ENCODE measurements at regions not wholly inside any gene's neighbourhood (a gene's known extent, or its start where the extent isn't known, plus 50 kb on each side); places are given as distances from the start of the nearest gene placed in this dataset.

GRCh38 chr13:104491916-104492315, 1425.7 kb upstream of the SLC10A2 start:
- TF ChIP-seq YY1 (IDR thresholded peaks at IDR 0.05; ENCODE audit: insufficient read depth, insufficient read length) (no peak), ZNF274 (IDR thresholded peaks at IDR 0.05; ENCODE audit: low read depth, low read length) (no peak)
